ENCODE measurements at regions not wholly inside any gene's neighbourhood (a gene's known extent, or its start where the extent isn't known, plus 50 kb on each side); places are given as distances from the start of the nearest gene placed in this dataset.

- no peaks in the 10 kb centered on the region for H3K36me3 ChIP-seq (replicated peaks in 1 of 2; ENCODE audit: control extremely low read depth in 1 of 2, control insufficient read depth in 1 of 2, extremely low read depth in 1 of 2, insufficient read depth in 2 of 2, low read length in 1 of 2)
- H3K4me1 ChIP-seq (ENCODE audit: control insufficient read depth in 2 of 2, insufficient read depth in 2 of 2, low read length in 2 of 2), result no peaks in the 10 kb centered on the region
- H3K9me3 Mint-ChIP-seq (ENCODE audit: insufficient read depth), result peaks cover 3% of the 10 kb centered on the region
- H3K27me3 Mint-ChIP-seq, result peaks cover 22% of the 10 kb centered on the region
- H2AFZ ChIP-seq (ENCODE audit: insufficient read depth, low read depth, low read length, poor library complexity, severe bottlenecking), result no peak overlapping the region
- no peaks in the 10 kb centered on the region for H3K9me3 ChIP-seq (ENCODE audit: control extremely low read depth in 1 of 3, control insufficient read depth in 2 of 3, insufficient read depth in 1 of 3, low read length in 2 of 3)
- no peak overlapping the region for H3K27ac Mint-ChIP-seq
- H3K4me3 Mint-ChIP-seq, result no peak overlapping the region
- no peak overlapping the region for H3K9ac ChIP-seq (ENCODE audit: low read length)
- H3K4me1 Mint-ChIP-seq, result no peaks in the 10 kb centered on the region
- ATAC-seq (ENCODE audit: low read depth) (no peak), DNase-seq (no peak)
- no peak overlapping the region for H3K4me2 ChIP-seq (replicated peaks; ENCODE audit: low read depth, low read length, poor library complexity, severe bottlenecking)
- no peaks in the 10 kb centered on the region for H3K79me2 ChIP-seq (ENCODE audit: control insufficient read depth, insufficient read depth, low read length)
- intact Hi-C loops (cut with micrococcal nuclease), result no loop called here
- H3K27me3 ChIP-seq (replicated peaks in 1 of 4; ENCODE audit: control extremely low read depth in 1 of 4, control insufficient read depth in 3 of 4, insufficient read depth in 4 of 4, low read length in 3 of 4), result peaks cover 0 to 4% (median 1%) of the 10 kb centered on the region in 4 experiments
- TF ChIP-seq CTCF (IDR thresholded peaks at IDR 0.05) (no peak), EZH2 (IDR thresholded peaks at IDR 0.05; ENCODE audit: borderline replicate concordance, insufficient read depth, low read depth, low read length, poor library complexity, severe bottlenecking) (no peak)
- no peaks in the 10 kb centered on the region for H4K20me1 ChIP-seq (ENCODE audit: control insufficient read depth, insufficient read depth, low read length, poor library complexity, severe bottlenecking)
- ChIA-PET CTCF (no interaction called here), POLR2A (no interaction called here)
- no peak overlapping the region for H3K4me3 ChIP-seq (ENCODE audit: control extremely low read depth in 1 of 5, extremely low read depth in 1 of 5, insufficient read depth in 1 of 5, low read depth in 2 of 5, low read length in 4 of 5)
- no peak overlapping the region for H3K27ac ChIP-seq (ENCODE audit: low read length in 2 of 2)
- WGBS (ENCODE audit: insufficient coverage), result 67% methylated on average over 3 of the region's 6 CpGs
Observed at GRCh38 chr12:103028881-103029639, 71.6 kb downstream of the ASCL1 start.

GRCh38 chr12:103036581-103037214 is 79.2 kb downstream of the ASCL1 start:
- no peak overlapping the region for H3K4me2 ChIP-seq (replicated peaks; ENCODE audit: low read depth, low read length, poor library complexity, severe bottlenecking)
- no peaks in the 10 kb centered on the region for H3K4me1 ChIP-seq (ENCODE audit: control insufficient read depth in 2 of 2, insufficient read depth in 2 of 2, low read length in 2 of 2)
- no peaks in the 10 kb centered on the region for H4K20me1 ChIP-seq (ENCODE audit: control insufficient read depth, insufficient read depth, low read length, poor library complexity, severe bottlenecking)
- ChIA-PET CTCF (no interaction called here), POLR2A (no interaction called here)
- WGBS (ENCODE audit: insufficient coverage), result no CpG with 5 or more reads among the region's 1 CpG
- ATAC-seq (ENCODE audit: low read depth) (no peak), DNase-seq (no peak)
- Mint-ChIP-seq H3K4me3 (no peak overlapping the region), H3K27ac (no peak overlapping the region), H3K4me1 (no peaks in the 10 kb centered on the region), H3K9me3 (ENCODE audit: insufficient read depth) (no peaks in the 10 kb centered on the region), H3K27me3 (peaks cover 29% of the 10 kb centered on the region)
- no peak overlapping the region for H3K4me3 ChIP-seq (ENCODE audit: control extremely low read depth in 1 of 5, extremely low read depth in 1 of 5, insufficient read depth in 1 of 5, low read depth in 2 of 5, low read length in 4 of 5)
- no peak for TF ChIP-seq CTCF (IDR thresholded peaks at IDR 0.05)
- no peaks in the 10 kb centered on the region for H3K36me3 ChIP-seq (replicated peaks in 1 of 2; ENCODE audit: control extremely low read depth in 1 of 2, control insufficient read depth in 1 of 2, extremely low read depth in 1 of 2, insufficient read depth in 2 of 2, low read length in 1 of 2)
- peaks cover 0 to 4% (median 0%) of the 10 kb centered on the region in 4 experiments for H3K27me3 ChIP-seq (replicated peaks in 1 of 4; ENCODE audit: control extremely low read depth in 1 of 4, control insufficient read depth in 3 of 4, insufficient read depth in 4 of 4, low read length in 3 of 4)
- H3K79me2 ChIP-seq (ENCODE audit: control insufficient read depth, insufficient read depth, low read length), result no peaks in the 10 kb centered on the region
- no peak overlapping the region for H3K27ac ChIP-seq (ENCODE audit: low read length in 2 of 2)
- intact Hi-C loops (cut with micrococcal nuclease), result no loop called here
- H3K9me3 ChIP-seq (ENCODE audit: control extremely low read depth in 1 of 3, control insufficient read depth in 2 of 3, insufficient read depth in 1 of 3, low read length in 2 of 3), result peaks cover 0 to 3% (median 0%) of the 10 kb centered on the region in 3 donors
- no peak overlapping the region for H3K9ac ChIP-seq (ENCODE audit: low read length)
- H2AFZ ChIP-seq (ENCODE audit: insufficient read depth, low read depth, low read length, poor library complexity, severe bottlenecking), result no peak overlapping the region
